Liver (tissue), 8 donors: ENCODE measurements at regions not wholly inside any gene's neighbourhood (a gene's known extent, or its start where the extent isn't known, plus 50 kb on each side); places are given as distances from the start of the nearest gene placed in this dataset.

Source experiments
- DNase-seq: peaks from one replicate; pipeline ENCODE4 v3.0.0-alpha.2; 2017; ENCODE audit warnings: low spot score
- H3K27ac ChIP-seq, 2 donors: one replicate each; pipeline ENCODE4 v1.7.0; 2013; ENCODE audit warnings: inconsistent platforms in 2 of 2, low read length in 2 of 2, control low read depth in 1 of 2, low read depth in 1 of 2, mild to moderate bottlenecking in 1 of 2
- H3K27me3 ChIP-seq, 4 donors: one replicate each; pipeline versions ENCODE4 v1.6.1 to v1.7.0; 2013; ENCODE audit warnings: low read length in 3 of 4, inconsistent platforms in 1 of 4, mild to moderate bottlenecking in 1 of 4, moderate library complexity in 1 of 4; ENCODE audit not compliant: control insufficient read depth in 4 of 4, insufficient read depth in 4 of 4
- H3K36me3 ChIP-seq, 4 donors: one replicate each; pipeline versions ENCODE4 v1.6.1 to v1.7.0; 2013; ENCODE audit warnings: low read length in 3 of 4, mild to moderate bottlenecking in 3 of 4, low read depth in 1 of 4, moderate library complexity in 1 of 4; ENCODE audit not compliant: control insufficient read depth in 4 of 4, insufficient read depth in 3 of 4
- H3K4me1 ChIP-seq, 4 donors: one replicate each; pipeline versions ENCODE4 v1.6.1 to v1.7.0; 2013; ENCODE audit warnings: low read length in 3 of 4, mild to moderate bottlenecking in 3 of 4, moderate library complexity in 1 of 4; ENCODE audit not compliant: control insufficient read depth in 4 of 4, insufficient read depth in 4 of 4
- H3K4me3 ChIP-seq, 3 donors: one replicate each; pipeline versions ENCODE4 v1.6.1 to v1.7.0; 2013; ENCODE audit warnings: low read length in 3 of 3, control low read depth in 1 of 3, low read depth in 1 of 3, mild to moderate bottlenecking in 1 of 3
- H3K9ac ChIP-seq, 2 donors: one replicate each; pipeline ENCODE4 v1.7.0; 2013; ENCODE audit warnings: low read length in 2 of 2, mild to moderate bottlenecking in 2 of 2, moderate library complexity in 2 of 2, control low read depth in 1 of 2, low read depth in 1 of 2
- H3K9me3 ChIP-seq, 4 donors: one replicate each; pipeline versions ENCODE4 v1.6.1 to v1.7.0; 2013; ENCODE audit warnings: low read length in 3 of 4; ENCODE audit not compliant: control insufficient read depth in 4 of 4
- EGR1 ChIP-seq, 2 donors: IDR thresholded peaks; 2 replicates each; pipeline ENCODE4 v1.6.1; 2016 to 2018; ENCODE audit warnings: antibody characterized with exemption in 2 of 2, low read depth in 2 of 2
- FOXA1 ChIP-seq: IDR thresholded peaks from 2 replicates; pipeline ENCODE4 v1.6.1; 2016; ENCODE audit warnings: antibody characterized with exemption
- FOXA2 ChIP-seq: IDR thresholded peaks from 2 replicates; pipeline ENCODE4 v1.6.1; 2016; ENCODE audit warnings: antibody characterized with exemption
- GABPA ChIP-seq, 2 donors: IDR thresholded peaks in 1 of 2; conservative IDR thresholded peaks in 1 of 2; 2 replicates each; pipeline ENCODE4 v1.6.1; 2016; ENCODE audit warnings: antibody characterized with exemption in 2 of 2, mild to moderate bottlenecking in 1 of 2, moderate library complexity in 1 of 2
- HNF4A ChIP-seq, 2 donors: conservative IDR thresholded peaks; 2 replicates each; pipeline ENCODE4 v1.6.1; 2016; ENCODE audit warnings: antibody characterized with exemption in 2 of 2, mild to moderate bottlenecking in 2 of 2
- HNF4G ChIP-seq: IDR thresholded peaks from 2 replicates; pipeline ENCODE4 v1.6.1; 2016; ENCODE audit warnings: antibody characterized with exemption
- JUND ChIP-seq, 2 donors: IDR thresholded peaks; 2 replicates each; pipeline ENCODE4 v1.6.1; 2016; ENCODE audit warnings: antibody characterized with exemption in 2 of 2
- NR2F2 ChIP-seq: IDR thresholded peaks from 2 replicates; pipeline ENCODE4 v1.6.1; 2016; ENCODE audit warnings: antibody characterized with exemption
- RAD21 ChIP-seq, 2 donors: IDR thresholded peaks; 2 replicates each; pipeline ENCODE4 v1.6.1; 2016; ENCODE audit warnings: antibody characterized with exemption in 2 of 2, mild to moderate bottlenecking in 2 of 2
- RXRA ChIP-seq, 2 donors: IDR thresholded peaks; 2 replicates each; pipeline ENCODE4 v1.6.1; 2017 to 2018; ENCODE audit warnings: antibody characterized with exemption in 2 of 2, mild to moderate bottlenecking in 1 of 2
- SP1 ChIP-seq: IDR thresholded peaks from 2 replicates; pipeline ENCODE4 v1.6.1; 2018; ENCODE audit warnings: antibody characterized with exemption, mild to moderate bottlenecking
- TAF1 ChIP-seq: conservative IDR thresholded peaks from 2 replicates; pipeline ENCODE4 v1.6.1; 2016; ENCODE audit warnings: antibody characterized with exemption, mild to moderate bottlenecking
- YY1 ChIP-seq: IDR thresholded peaks from 2 replicates; pipeline ENCODE4 v1.6.1; 2016; ENCODE audit warnings: antibody characterized with exemption, mild to moderate bottlenecking
- WGBS: extraction: QIAGEN DNeasy Blood & Tissue Kit; methylation state at CpG from one replicate; pipeline ENCODE4 v1.1.7; 2013; 5-methylcytosine and 5-hydroxymethylcytosine counted together
- TF ChIP-seq, protein P1 (sequence below): fragments of 150-350 bp; IDR thresholded peaks from 2 replicates; pipeline ENCODE4 v1.5.1; 2017; ENCODE audit warnings: improper control_type of control experiment, low read depth, low read length; ENCODE audit not compliant: missing input control
- TF ChIP-seq, protein P2 (sequence below): IDR thresholded peaks from 2 replicates; pipeline ENCODE4 v1.6.1; 2016; ENCODE audit warnings: antibody characterized with exemption
- TF ChIP-seq, protein P3 (sequence below): IDR thresholded peaks from 2 replicates; pipeline ENCODE4 v1.6.1; 2016; ENCODE audit warnings: antibody characterized with exemption
- TF ChIP-seq, protein P4 (sequence below): IDR thresholded peaks from 2 replicates; pipeline ENCODE4 v1.6.1; 2016; ENCODE audit warnings: antibody characterized with exemption, mild to moderate bottlenecking
- TF ChIP-seq, protein P5 (sequence below): IDR thresholded peaks from 2 replicates; pipeline ENCODE4 v1.6.1; 2016; ENCODE audit warnings: antibody characterized with exemption
- donor health status: healthy.
- donor health status: healthy.
- donor health status: healthy.
- donor health status: healthy.
- donor health status: healthy.

DNA sequence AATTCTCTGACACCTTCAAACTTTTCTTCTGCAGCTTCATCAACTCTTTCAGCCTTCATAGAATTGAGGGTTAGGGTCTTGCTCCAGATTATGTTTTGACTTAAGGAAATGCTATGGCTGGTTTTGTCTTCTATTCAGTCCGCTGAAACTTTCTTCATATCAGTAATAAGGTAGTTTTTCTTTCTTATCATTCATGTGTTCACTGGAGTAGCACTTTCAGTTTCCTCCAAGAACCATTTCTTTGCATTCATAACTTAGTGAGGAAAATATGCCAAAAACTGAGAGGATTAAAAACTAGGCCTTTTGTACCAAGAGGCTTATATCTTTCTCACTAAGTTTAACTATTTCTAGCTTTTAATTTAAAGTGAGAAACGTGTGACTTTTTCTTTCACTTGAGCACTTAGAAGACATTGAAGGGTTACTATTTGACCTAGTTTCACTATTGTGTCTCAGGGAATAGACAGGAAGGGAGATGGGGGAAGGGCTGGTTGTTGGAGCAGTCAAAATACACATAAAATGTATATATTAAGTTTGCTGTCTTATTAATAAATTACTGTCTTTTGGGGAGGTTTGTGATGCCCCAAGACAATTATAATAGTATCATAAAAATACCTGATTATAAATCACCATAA is 1110.1 kb downstream of the TBL1XR1 start:
- peaks cover 0 to 4% (median 0%) of the 10 kb centered on the region in 4 donors for H3K9me3 ChIP-seq
- H3K4me3 ChIP-seq: no peak overlapping the region
- H3K4me1 ChIP-seq: peaks cover 0 to 2% (median 0%) of the 10 kb centered on the region in 4 donors
- H3K9ac ChIP-seq: no peak overlapping the region
- no peak for DNase-seq
- TF ChIP-seq, protein P1, sequence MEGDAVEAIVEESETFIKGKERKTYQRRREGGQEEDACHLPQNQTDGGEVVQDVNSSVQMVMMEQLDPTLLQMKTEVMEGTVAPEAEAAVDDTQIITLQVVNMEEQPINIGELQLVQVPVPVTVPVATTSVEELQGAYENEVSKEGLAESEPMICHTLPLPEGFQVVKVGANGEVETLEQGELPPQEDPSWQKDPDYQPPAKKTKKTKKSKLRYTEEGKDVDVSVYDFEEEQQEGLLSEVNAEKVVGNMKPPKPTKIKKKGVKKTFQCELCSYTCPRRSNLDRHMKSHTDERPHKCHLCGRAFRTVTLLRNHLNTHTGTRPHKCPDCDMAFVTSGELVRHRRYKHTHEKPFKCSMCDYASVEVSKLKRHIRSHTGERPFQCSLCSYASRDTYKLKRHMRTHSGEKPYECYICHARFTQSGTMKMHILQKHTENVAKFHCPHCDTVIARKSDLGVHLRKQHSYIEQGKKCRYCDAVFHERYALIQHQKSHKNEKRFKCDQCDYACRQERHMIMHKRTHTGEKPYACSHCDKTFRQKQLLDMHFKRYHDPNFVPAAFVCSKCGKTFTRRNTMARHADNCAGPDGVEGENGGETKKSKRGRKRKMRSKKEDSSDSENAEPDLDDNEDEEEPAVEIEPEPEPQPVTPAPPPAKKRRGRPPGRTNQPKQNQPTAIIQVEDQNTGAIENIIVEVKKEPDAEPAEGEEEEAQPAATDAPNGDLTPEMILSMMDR: no peak
- no peak for TF ChIP-seq TAF1
- TF ChIP-seq EGR1 (IDR thresholded peaks at IDR 0.05; ENCODE audit: low read depth in 2 of 2): no peak
- no peak for TF ChIP-seq RXRA (IDR thresholded peaks at IDR 0.05)
- no peak for TF ChIP-seq HNF4G
- H3K27ac ChIP-seq: no peak overlapping the region
- H3K36me3 ChIP-seq: no peaks in the 10 kb centered on the region
- 55% methylated on average over 2 of the region's 2 CpGs for WGBS
- H3K27me3 ChIP-seq: no peaks in the 10 kb centered on the region

DNA sequence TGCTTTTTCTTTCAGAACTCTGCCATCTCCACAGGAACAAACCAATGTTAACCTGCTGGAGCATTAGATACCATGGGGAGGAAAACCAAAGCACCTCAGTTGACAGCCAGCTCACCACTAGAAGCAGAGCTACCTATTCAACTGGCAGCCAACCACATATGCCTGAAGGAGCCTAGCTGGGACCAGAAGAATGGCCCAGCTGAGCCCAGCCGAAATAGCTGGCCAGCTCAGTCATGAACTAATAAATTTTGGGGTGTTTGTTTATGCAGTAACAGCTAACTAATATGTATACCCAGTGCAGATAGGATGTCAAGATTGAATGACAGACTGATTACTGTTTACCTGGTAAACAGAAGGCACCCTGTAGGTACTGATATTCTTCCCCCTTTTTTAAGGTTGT is 1117.5 kb downstream of the TBL1XR1 start:
- Histone ChIP-seq H3K4me3 (no peak overlapping the region), H3K27ac (no peak overlapping the region), H3K4me1 (no peaks in the 10 kb centered on the region), H3K36me3 (no peaks in the 10 kb centered on the region), H3K9me3 (no peaks in the 10 kb centered on the region), H3K9ac (no peak overlapping the region), H3K27me3 (no peaks in the 10 kb centered on the region)
- 43% methylated on average over 1 of the region's 1 CpG for WGBS
- DNase-seq: no peak
- TF ChIP-seq GABPA (IDR thresholded peaks at IDR 0.05 in 1 of 2, conservative IDR thresholded peaks at IDR 0.05 in 1 of 2) (no peak), JUND (IDR thresholded peaks at IDR 0.05) (no peak), RXRA (IDR thresholded peaks at IDR 0.05) (no peak), SP1 (no peak), FOXA2 (no peak), FOXA1 (no peak), EGR1 (IDR thresholded peaks at IDR 0.05; ENCODE audit: low read depth in 2 of 2) (no peak), YY1 (no peak), RAD21 (IDR thresholded peaks at IDR 0.05) (no peak), TAF1 (no peak), HNF4G (no peak), NR2F2 (no peak), HNF4A (conservative IDR thresholded peaks at IDR 0.05) (no peak)
- TF ChIP-seq, protein P1: no peak
- TF ChIP-seq, protein P2, sequence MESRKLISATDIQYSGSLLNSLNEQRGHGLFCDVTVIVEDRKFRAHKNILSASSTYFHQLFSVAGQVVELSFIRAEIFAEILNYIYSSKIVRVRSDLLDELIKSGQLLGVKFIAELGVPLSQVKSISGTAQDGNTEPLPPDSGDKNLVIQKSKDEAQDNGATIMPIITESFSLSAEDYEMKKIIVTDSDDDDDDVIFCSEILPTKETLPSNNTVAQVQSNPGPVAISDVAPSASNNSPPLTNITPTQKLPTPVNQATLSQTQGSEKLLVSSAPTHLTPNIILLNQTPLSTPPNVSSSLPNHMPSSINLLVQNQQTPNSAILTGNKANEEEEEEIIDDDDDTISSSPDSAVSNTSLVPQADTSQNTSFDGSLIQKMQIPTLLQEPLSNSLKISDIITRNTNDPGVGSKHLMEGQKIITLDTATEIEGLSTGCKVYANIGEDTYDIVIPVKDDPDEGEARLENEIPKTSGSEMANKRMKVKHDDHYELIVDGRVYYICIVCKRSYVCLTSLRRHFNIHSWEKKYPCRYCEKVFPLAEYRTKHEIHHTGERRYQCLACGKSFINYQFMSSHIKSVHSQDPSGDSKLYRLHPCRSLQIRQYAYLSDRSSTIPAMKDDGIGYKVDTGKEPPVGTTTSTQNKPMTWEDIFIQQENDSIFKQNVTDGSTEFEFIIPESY: no peak
- TF ChIP-seq, protein P3, sequence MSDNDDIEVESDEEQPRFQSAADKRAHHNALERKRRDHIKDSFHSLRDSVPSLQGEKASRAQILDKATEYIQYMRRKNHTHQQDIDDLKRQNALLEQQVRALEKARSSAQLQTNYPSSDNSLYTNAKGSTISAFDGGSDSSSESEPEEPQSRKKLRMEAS: no peak
- TF ChIP-seq, protein P4, sequence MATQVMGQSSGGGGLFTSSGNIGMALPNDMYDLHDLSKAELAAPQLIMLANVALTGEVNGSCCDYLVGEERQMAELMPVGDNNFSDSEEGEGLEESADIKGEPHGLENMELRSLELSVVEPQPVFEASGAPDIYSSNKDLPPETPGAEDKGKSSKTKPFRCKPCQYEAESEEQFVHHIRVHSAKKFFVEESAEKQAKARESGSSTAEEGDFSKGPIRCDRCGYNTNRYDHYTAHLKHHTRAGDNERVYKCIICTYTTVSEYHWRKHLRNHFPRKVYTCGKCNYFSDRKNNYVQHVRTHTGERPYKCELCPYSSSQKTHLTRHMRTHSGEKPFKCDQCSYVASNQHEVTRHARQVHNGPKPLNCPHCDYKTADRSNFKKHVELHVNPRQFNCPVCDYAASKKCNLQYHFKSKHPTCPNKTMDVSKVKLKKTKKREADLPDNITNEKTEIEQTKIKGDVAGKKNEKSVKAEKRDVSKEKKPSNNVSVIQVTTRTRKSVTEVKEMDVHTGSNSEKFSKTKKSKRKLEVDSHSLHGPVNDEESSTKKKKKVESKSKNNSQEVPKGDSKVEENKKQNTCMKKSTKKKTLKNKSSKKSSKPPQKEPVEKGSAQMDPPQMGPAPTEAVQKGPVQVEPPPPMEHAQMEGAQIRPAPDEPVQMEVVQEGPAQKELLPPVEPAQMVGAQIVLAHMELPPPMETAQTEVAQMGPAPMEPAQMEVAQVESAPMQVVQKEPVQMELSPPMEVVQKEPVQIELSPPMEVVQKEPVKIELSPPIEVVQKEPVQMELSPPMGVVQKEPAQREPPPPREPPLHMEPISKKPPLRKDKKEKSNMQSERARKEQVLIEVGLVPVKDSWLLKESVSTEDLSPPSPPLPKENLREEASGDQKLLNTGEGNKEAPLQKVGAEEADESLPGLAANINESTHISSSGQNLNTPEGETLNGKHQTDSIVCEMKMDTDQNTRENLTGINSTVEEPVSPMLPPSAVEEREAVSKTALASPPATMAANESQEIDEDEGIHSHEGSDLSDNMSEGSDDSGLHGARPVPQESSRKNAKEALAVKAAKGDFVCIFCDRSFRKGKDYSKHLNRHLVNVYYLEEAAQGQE: no peak
- TF ChIP-seq, protein P5, sequence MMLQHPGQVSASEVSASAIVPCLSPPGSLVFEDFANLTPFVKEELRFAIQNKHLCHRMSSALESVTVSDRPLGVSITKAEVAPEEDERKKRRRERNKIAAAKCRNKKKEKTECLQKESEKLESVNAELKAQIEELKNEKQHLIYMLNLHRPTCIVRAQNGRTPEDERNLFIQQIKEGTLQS: no peak
